ENCODE measurements at regions not wholly inside any gene's neighbourhood (a gene's known extent, or its start where the extent isn't known, plus 50 kb on each side); places are given as distances from the start of the nearest gene placed in this dataset.

DNA sequence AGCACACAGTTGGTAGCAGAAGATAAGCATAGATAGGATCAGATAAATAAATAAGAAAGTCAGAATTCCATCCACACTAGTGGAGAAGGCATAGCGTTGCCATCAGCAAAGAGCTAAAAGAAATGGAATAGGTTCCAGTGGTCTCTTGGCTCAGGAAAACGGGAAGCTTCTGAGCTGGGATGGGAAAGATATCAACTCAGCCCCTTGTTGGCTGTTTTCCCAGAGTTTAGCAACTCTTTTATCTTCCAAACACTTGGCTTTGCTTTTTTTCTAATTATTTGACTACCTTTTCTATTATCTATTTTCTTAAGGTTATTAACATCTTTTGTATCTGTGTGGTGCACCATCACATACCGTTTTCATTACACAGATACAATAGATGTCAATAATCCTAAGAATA, 445.7 kb upstream of the TRPC7 start:
- no peak for DNase-seq (ENCODE audit: low read depth in 3 of 3)

- DNase-seq (ENCODE audit: low read depth in 3 of 3): no peak
Observed at GRCh38 chr5:136810261-136810801, 445.0 kb upstream of the TRPC7 start.

DNA sequence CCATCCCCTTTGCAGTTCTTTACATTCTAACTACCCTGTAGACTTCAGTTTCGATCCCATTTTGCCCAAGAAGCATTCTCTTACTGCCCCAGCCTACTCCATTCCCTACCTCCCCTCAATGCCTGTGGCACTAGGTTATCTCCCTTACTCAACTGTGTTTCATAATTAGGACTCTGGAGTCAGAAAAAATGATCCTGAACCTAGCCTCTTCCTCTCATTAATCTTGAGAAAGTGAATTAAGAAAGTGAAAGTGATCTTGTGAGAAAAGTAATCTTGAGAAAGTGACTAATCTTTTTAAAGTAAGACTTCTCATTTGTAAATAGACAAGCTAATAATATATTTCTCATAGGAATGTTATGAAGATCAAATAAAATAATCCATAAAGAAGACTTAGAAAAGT, 444.0 kb upstream of the TRPC7 start:
- DNase-seq (ENCODE audit: low read depth in 3 of 3): no peak

DNA sequence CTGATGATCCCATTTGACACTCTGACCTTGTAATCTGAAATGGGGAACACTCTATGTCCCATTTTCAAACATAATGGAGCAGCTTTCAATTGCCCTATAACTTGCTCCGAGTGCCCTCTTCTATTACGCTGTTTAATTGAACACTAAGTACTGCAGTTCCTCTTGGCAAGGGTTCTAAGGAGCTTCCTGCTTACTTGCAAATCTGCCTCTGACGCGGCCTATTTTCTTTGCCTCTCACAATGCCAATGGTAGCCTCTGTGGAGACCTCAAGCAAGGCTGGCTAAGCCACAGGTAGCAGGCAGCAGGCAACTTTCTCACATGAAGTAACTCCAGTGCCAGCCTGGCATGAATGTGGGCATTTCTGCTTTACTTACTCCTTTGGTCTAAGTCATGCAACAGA, 443.4 kb upstream of the TRPC7 start:
- no peak for DNase-seq (ENCODE audit: low read depth in 3 of 3)

- DNase-seq (ENCODE audit: low read depth in 3 of 3): no peak
Observed at GRCh38 chr5:136805466-136805865, 440.1 kb upstream of the TRPC7 start.

DNA sequence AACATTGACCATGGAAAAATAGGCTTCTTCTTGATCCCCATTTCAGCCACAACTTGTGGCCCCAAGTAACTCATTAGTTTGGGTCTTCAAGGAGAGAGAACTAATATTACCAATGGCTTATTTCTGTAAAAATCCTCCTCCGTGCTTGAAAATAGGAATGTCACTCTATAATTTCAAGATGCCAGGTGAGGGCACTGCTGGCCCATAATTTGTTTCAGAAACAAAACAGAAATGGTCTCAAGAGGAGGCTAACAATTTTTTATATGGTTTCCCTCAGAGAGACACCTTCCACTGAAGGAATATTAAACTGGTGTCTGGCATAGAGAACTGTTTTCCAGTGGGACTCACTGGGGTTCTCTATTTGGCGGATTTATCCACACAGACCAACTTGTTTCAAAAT, 437.0 kb upstream of the TRPC7 start:
- DNase-seq (ENCODE audit: low read depth in 3 of 3): no peak

DNA sequence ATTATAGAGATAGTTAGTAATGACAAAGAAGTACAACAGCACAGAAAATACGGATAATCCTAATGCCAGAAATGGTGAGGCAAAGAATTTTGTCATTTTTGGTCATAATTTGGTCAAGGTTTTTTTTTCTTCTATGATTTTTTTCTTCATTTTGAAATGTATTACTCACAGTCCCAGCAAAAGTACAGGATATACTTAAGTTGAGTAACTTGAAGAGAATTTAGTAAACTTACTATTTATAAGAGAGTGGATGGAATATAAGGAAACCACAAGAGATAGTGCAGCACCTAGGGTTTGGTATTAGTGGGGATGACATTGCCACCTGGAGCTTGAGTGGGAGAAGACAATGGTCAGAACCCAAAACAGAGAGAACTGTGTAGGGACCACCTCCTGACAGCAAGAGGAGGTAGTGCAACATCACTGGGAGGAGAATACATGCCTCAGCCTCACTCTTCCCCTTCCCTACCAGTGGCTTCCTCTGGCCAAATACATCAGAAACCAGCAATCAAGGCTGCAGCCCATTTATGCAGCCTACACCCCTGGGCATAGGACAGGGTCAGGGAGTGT, 434.5 kb upstream of the TRPC7 start:
- no peak for DNase-seq (ENCODE audit: low read depth in 3 of 3)

- DNase-seq (ENCODE audit: low read depth in 3 of 3): no peak
Observed at GRCh38 chr5:136793300-136793699, 428.0 kb upstream of the TRPC7 start.

- no peak for DNase-seq (ENCODE audit: low read depth in 3 of 3)
Observed at GRCh38 chr5:136781464-136781863, 416.1 kb upstream of the TRPC7 start.

DNA sequence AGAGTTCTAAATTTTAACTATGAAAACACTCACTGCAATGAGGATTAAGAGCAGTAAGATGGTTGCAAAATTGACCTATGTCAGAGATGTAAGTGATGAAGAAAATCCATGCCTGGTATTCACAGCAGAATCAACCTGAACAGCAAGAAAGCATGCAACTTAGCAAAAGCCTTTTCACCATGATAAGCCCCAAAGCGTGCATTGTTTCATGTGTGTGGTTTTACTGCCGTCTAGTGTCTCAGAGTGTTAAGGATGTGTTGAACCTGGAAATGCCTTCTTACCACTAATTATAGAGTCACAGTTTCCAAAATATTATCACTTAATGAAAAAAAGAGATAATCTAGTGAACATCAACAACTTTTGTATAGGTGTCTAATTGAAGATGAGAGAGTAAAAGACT, 415.2 kb upstream of the TRPC7 start:
- DNase-seq (ENCODE audit: low read depth in 3 of 3): no peak

DNA sequence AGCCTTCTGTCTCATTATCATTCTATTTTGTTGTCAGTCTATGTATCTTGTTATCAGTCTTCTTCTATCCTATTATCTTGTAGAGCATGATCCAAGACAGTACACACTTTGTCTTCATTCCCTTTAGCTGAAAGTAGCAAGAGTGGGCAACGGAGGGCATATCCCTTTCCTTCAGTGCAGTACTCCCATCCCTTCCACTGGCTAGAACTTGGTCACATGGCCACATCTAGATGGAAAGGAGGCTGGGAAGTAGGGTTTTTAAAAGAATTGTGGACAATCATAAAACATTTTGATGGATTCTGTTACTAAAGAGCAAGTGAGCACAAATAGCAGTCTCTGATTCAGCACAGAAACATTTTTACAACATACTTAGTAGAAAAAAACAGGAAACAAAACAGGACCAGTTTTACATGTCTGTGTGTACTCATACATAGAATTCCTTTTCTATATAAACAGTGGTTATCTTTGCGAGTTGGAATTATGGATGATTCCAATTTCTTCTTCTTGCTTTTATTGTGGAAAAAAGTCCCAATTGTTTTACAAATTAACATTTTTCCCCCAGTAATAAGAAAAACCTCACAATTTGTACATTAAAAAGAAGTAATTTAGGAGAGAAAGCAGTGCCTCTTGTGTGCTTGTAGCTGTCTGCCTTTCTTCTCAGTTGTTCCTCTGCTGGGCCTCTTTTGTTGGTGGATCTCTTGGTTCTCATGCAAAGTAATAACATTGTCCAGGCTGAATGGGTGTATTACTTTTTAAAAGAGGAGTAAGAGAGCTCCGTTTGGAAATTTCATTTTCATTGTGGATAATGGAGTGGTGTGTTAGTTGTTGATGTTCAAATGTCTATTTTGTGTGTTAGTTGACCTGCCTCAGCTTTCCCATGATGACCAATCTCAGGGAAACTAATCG, 410.9 kb upstream of the TRPC7 start:
- no peak for DNase-seq (ENCODE audit: low read depth in 3 of 3)

DNA sequence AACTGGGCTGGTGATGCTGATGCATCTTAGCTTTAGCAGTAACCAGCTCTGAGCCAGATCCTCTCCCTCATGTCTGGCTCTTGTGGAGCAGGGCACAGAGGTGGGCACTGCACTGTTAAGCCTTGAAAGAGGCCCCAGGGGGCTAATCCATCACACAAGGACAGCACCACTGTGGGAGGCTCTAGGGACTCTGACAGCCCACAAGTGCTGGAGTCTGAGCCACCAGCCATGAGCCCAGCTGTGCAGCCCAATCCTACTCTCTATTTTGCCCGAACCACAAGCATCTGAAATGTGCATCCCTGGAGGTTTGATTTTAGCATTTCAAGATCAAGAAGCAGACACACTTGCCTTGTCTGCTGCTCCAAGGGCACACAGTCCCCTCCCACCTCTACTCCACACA, 407.1 kb upstream of the TRPC7 start:
- no peak for DNase-seq (ENCODE audit: low read depth in 3 of 3)

DNA sequence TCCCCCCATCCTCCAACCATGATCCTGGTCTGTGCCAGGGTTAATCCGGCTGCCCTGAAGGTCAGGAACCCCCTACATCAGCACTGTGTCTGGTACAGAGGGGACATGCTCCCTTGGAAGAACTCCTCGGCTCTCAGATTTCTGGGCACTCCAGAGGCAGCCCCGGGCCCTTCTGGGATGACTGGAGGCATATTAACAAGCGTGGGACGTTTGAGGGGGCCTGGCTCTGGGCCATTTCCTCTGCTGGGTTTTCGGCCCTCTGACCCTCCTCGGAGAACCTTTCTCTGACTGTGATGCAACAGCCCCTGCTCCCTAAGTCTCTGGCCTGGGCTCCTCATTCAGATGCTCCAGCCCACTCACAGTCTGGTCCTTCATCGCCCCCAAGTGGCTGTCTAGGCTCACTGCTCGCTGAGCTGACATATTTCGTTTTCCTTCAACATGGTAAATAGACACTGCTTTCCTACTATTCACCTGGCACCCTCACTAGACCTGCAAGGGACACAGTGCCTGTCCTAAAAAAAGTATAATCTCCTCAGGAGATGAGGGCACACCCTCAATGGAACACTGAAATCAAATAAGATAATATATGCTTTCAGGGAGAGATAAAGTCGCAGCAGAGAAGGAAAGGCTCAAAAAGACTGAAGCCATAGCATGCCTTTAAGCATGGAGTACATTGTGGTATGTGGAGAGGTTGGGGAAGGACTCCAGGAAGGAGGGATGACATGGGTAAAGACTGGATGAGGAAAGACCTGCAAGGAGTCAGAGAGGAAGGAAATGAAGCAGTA, 404.7 kb upstream of the TRPC7 start:
- no peak for DNase-seq (ENCODE audit: low read depth in 3 of 3)

DNA sequence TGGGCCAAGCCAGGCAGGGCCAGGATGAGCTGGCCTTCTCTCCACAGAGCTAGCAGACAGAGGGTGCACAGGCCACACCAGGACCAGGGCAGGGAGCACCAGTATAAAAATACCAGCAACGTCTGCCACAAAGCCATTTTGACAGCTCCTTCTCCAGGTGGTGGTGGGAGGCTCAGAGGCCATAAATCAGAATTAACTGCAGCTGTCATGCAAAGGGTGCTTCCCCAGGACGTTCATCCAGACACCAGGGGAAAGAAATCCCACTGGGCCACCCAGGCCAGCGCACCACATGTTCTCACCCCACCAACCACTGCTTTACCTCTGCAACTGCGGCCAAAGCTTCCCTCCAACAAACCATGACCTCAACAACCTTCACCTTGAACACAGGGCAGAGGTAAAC, 403.7 kb upstream of the TRPC7 start:
- no peak for DNase-seq (ENCODE audit: low read depth in 3 of 3)

DNA sequence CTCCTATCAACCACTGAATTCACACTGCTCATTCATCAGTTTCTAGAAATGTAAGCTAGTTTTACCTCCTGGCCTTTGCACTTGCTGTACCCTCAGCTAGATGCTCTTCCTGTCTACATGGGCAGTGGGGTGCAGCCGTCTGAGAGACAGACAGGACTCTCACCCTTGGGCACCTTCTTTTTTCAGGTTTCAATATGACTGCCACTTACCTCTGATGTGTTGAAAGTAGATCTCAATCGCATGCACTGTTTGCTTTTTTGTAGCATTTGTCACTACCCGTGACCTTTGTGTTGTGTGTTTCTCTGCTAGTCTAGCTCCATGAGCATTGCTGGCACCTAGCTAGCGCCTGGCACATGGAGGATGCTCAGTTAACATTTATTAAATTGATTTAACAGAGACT, 403.1 kb upstream of the TRPC7 start:
- DNase-seq (ENCODE audit: low read depth in 3 of 3): no peak

GRCh38 chr5:136766456-136766855, 401.1 kb upstream of the TRPC7 start:
- DNase-seq (ENCODE audit: low read depth in 3 of 3): no peak

GRCh38 chr5:136764601-136765000, 399.3 kb upstream of the TRPC7 start:
- no peak for DNase-seq (ENCODE audit: low read depth in 3 of 3)

DNA sequence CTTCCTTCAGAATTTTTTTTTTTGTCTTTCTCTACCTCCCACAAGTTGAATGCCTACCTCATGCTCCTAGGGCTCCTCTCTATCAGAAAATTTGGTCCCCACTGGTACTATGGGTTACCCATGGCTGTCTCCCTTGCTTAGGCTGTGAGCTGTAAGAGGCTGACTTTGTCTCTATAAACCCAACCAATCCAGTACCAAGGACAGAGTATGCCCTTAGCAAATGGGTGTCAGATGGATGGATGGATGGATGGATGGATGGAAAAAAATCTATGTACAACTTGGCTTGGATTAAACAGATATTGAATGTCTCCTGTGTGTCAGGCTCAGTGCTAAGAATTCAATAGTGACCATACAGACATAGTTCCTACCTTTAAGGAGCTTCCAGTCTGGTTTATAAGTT, 398.2 kb upstream of the TRPC7 start:
- DNase-seq (ENCODE audit: low read depth in 3 of 3): no peak

GRCh38 chr5:136754216-136754615, 388.9 kb upstream of the TRPC7 start:
- no peak for DNase-seq (ENCODE audit: low read depth in 3 of 3)

GRCh38 chr5:136750224-136750862, 385.0 kb upstream of the TRPC7 start:
- no peak for DNase-seq (ENCODE audit: low read depth in 3 of 3)

- DNase-seq (ENCODE audit: low read depth in 3 of 3): no peak
Observed at GRCh38 chr5:136749016-136749415, 383.7 kb upstream of the TRPC7 start.

GRCh38 chr5:136743052-136743451, 377.7 kb upstream of the TRPC7 start:
- DNase-seq (ENCODE audit: low read depth in 3 of 3): no peak
